NCI-H1930 (cell line): ENCODE measurements at regions not wholly inside any gene's neighbourhood (a gene's known extent, or its start where the extent isn't known, plus 50 kb on each side); places are given as distances from the start of the nearest gene placed in this dataset.

Source experiments
- DNase-seq, 2 experiments: peaks; one replicate each; lab custom pipeline; 2025; lab: John Stamatoyannopoulos, UW

- no peak for DNase-seq
Measured at GRCh38 chr10:29962166-29962850, 97.1 kb downstream of the JCAD start.

GRCh38 chr10:29961351-29961750, 98.0 kb downstream of the JCAD start:
- no peak for DNase-seq

GRCh38 chr10:29960261-29960660, 99.1 kb downstream of the JCAD start:
- no peak for DNase-seq

DNA sequence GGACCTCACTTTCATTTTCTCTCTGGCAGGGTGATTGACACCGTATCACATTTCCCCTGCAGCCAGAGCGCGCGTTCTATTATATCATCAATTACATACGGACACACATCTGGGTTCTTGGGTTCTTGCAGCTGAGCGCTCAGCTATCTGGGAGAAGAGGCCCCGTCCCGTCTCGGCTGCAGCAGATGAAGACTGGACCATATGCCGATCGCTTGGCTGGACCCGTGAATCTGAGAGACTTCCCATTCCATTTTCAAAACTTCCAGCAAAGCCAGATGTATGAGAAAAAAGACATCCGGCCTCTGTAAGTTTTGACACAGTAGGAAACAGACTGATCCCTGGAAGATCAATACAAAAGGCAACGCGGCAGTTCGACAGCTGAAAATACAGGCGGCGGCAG, 99.8 kb downstream of the JCAD start:
- no peak for DNase-seq

DNA sequence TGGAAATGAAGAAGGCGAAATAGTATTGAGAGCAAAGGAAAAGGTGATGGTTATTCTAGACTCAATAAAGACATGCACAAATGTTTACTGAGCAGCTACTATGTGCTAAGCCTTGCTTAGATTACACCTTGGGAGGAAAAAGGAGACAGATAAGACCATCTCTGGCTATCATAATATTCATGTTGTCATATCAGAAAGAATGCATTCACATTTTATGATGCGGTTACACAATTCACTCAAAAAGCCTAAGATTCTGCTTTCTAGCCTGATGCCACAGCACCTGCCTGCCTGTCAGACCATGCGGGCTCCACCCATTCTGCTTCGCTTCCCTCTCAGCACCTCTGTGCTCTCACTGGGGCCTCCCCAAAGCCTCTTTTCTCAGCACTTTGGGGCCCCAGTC, 100.9 kb downstream of the JCAD start:
- DNase-seq, result no peak

- DNase-seq, result no peak
Measured at GRCh38 chr10:29957907-29958331, 101.5 kb downstream of the JCAD start.

GRCh38 chr10:29957236-29957635, 102.2 kb downstream of the JCAD start:
- no peak for DNase-seq

DNA sequence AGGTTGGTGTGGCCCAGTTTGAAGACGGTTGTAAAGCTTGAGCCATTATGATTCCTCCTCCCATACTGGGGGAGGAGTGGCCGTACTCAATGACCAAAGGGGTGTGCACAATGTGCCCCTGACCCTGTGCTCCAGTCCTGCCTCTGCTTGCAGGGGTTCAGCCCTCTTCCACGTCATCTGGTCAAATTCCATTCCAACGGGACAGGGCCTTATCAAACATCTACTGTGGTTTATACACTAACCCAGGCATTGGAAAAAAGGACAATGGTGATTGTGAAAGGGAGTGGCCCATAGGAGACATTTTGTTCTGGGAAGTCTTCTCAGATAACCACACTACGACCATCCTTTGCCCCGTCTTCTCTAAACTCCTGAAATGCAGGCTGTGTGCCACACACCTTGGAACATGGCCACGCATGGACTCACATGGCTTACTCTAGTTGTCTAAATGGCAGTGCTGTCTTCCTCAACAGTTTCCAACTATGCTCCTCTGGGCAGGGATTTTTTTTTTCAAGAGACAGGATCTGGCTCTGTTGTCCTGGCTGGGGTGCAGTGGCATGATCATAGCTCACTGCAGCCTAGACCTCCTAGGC, 103.0 kb downstream of the JCAD start:
- no peak for DNase-seq

- no peak for DNase-seq
Measured at GRCh38 chr10:29955329-29955935, 104.0 kb downstream of the JCAD start.

- DNase-seq, result no peak
Measured at GRCh38 chr10:29951441-29951931, 107.9 kb downstream of the JCAD start.

DNA sequence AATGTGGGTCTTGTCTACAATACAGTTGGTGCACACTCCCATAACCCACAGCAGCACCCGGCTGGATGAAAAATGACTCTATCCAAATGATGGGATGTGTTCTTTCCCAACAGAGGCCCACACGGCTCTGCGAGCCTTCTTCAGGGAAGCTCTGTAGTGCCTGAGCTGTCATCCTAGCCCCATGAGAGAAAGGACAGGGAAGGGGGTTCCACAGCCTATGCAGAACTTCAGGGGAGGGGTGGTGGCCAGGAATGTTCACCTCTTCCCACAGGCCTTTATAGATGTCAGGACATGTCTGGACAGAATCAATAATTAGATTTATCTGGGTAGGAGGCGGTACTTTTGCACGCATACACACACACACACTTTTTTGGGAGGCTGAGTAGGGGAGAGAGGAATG, 109.0 kb downstream of the JCAD start:
- DNase-seq, result no peak

DNA sequence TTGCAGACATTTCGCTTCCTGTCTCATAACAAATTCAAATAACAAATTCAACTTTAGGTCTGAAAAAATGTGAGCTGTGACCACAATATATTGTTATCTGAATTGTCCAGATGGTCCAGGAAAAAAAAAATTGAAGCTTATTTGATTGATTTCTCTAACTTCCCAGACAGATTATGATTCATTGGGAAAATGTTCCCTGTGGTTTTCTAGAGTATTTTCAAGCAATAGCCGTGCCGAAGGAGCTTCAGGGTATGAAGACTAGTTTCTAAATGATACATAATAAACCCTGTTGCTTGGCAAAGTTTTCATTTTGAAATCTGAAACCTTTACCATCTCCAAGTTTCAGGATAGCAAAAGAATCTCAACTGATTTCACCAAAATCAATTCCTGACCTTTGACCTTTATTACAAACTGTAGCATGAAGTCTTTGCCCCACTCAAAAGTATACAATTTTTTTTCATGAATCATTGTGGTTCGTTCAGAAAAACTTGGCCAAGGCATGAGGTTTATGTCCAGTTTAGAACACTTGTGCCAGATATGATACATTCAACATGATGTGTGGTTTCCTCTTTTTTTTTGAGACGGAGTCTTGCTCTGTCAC, 109.9 kb downstream of the JCAD start:
- no peak for DNase-seq

DNA sequence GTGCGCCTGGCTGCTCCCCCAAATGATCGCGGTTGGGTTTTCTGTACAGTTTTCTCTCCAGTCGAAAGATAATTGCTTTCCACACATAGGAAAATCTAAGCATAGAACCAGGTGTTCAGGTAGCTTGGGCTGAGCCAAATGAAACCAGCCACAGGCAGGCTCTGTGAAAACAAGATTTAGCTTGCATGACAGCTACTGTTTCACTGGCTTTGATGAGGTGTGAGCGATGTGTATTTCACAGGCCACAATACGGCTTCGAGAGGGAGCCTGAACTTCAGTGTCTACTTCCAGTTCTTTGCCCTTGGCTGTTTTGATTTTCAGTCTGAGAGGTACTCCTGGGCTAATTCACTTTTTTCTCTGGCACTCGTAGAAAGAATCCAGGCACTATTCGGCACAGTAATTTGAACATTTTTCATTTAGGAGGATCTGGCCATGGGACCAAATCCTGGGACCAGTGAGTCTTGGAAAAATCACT, 110.5 kb downstream of the JCAD start:
- no peak for DNase-seq

DNA sequence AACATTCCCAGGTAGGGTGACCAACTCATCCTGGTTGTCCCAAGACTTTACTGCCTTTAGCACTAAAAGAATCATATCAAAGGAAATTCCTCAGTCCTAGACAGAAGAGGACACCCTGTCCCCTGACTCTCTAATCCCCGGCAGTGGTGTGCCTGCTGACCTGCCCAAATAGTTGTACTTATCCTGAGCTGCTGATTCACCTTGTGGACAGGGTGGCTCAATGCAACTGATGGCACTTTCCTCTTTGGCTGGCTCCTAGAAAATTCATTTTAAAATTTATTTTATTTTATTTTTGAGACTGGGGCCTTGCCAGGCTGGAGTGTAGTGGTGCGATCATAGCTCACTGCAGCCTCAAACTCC, 111.7 kb downstream of the JCAD start:
- DNase-seq, result no peak

DNA sequence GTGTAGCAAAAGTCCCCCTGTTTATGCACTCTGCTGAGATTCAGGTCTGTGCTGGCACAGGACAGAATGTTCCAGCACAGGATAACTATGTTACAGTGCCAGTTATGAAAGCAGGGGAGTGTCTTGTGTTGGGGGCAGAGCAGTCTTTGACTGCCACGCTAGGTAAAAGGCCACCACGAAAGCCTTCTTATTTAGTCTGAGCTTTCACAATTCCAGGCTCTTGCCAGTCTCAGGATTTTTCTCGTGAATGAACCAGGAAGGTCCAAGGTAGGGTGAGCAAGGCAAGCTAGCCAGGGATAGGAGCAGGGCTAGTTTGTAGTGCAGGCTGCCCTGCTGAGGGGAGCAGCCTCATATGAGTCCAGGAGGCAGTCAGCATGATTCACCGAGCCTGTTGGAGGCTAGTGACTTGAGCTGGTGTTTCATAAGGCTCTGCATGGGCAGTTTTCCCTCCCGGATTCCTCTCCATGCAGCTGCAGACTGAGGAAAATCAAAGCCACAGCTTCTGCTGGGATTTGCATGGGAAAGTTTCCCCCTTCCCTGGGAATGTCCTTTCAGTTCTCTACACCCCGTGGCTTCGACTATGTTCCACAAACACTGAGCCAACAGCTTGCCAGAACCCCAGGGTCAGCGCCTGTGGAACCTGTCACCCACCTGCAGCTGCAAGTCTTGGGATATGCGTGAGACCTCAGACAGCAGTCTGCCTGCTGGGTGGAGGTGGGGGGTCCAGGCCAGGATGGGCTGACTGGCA, 112.3 kb downstream of the JCAD start:
- no peak for DNase-seq

GRCh38 chr10:29946614-29946952, 112.8 kb downstream of the JCAD start:
- no peak for DNase-seq

DNA sequence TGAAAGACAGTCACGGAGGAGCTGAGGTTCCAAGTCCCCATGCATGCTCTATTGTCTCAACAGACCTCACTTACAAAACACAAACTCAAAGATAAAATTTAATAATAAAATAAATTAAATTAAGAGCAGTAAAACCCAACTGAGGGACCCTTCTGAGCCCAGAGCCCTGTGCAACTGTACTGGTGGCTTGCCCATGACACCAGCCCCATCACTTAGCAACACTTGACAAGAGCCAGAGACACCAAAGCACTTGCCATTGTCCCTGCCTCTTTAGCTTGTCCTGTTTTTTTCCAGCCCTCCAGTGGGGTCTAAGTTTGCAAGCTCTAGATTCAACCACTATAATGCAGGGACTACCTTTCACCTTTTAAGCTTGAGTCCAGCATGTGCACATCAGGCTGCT, 117.9 kb downstream of the JCAD start:
- no peak for DNase-seq

GRCh38 chr10:29932991-29933390, 126.4 kb downstream of the JCAD start:
- DNase-seq, result no peak

- DNase-seq, result no peak
Measured at GRCh38 chr10:29931833-29932232, 127.6 kb downstream of the JCAD start.

DNA sequence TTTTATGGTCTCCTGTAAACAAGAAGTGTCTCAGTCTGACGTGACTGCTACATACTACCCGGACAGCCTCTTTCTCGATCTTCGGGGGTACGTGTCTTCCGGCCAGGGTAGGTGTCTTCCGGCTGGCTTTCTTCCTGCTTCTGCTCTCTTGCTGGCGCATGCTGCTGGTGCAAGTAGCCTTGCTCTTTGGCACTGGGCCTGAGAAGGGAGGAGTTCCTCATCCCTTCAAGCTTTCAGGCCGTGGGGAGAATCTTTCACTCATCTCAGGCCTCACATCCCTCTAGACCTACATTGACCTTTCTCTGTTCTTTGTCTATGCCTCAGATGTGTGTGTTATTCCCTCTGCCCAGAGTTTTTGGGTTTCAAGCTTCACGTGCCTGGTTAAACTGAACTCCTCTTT, 130.4 kb downstream of the JCAD start:
- DNase-seq, result no peak

GRCh38 chr10:29926693-29927048, 132.7 kb downstream of the JCAD start:
- no peak for DNase-seq
